A172 (cell line): ENCODE measurements at regions not wholly inside any gene's neighbourhood (a gene's known extent, or its start where the extent isn't known, plus 50 kb on each side); places are given as distances from the start of the nearest gene placed in this dataset.
"Not testable (repeated sequence)": the region's sequence is repeated elsewhere in the genome, so short reads cannot be mapped to it uniquely, and the experiment has no call there.

Experiments
- DNase-seq: peaks from one replicate; pipeline ENCODE4 v3.0.0-alpha.2; 2015; ENCODE audit warnings: low spot score

DNA sequence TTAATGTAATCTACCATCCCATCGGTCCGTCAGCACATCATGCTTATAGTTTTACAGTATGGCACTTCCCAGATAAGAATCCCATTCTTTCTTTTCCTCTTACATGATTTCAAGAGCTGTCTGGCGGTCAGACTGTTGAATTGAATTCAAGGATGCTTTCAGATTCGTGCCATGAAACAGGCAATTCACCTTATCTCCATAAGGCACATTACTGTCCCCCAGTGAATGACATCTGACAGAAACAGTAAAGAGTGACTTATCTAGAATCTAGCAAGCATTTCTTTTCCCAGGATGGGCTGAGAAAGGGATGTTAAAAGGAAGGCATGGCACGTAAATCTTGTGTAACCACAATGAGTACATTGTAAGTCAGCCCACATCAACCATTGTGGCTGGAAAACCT is 61.1 kb upstream of the SEM1 start:
- no peak for DNase-seq

- DNase-seq = no peak
These were observed 62.6 kb upstream of the SEM1 start for GRCh38 chr7:96772139-96772694.

DNA sequence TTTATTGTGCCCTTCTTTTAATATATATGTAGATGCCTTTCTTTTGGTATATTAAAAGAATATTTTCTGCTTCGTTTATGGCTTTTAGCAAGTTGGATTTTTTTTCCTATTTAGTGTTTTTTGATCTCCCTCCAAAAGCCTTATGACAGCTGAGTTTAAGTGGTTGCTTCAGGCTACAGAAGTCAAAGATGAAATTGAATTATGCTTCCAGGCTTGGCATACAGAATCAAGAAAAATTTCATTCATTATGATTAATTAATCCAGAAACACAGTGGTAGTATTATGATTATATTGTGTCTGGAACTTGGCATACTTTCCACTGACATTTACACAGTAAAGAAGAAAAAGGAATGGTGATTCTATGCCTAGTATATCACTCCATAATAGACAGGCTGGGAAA is 63.8 kb upstream of the SEM1 start:
- no peak for DNase-seq

- DNase-seq = no peak
These were observed 64.7 kb upstream of the SEM1 start for GRCh38 chr7:96774358-96774757.

DNA sequence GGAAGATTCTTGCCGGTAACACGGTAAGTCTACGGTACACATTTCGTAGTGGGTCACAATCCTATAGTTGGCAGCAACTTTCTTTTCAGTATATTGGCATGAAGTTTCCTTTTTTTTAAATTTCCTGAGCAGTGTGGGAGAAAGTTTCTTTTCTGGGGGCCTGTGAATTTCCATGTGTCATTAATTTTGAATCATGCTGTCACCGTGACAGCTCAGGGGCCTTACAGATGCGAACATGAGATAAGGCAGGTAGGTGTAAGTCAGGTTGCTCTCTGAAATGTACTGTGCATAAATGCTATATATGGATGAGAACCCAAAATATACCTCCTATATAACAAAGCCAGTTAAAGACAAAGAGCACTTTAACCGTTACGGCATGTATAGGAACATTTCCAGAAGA is 65.4 kb upstream of the SEM1 start:
- no peak for DNase-seq

DNA sequence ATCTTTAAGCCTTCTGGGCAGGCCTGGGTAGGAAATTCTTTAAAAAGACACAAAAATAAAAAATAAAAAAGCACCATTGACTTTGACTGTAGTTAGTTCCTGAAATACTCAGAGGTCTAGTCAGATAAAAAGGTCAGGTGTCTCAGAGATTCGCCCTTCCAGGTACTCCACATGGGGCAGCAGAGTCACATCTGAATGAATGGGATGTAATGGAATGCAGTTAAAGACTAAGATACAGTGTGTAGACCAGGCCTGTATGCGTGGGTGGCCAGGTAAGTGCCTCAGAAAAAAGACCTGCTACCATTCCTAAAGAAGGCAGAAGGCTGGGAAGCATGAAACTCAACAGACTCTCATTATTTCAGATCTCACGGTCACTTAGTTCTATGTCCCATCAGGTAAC is 68.6 kb upstream of the SEM1 start:
- DNase-seq = no peak

GRCh38 chr7:96781919-96782318 is 72.3 kb upstream of the SEM1 start:
- DNase-seq = no peak

DNA sequence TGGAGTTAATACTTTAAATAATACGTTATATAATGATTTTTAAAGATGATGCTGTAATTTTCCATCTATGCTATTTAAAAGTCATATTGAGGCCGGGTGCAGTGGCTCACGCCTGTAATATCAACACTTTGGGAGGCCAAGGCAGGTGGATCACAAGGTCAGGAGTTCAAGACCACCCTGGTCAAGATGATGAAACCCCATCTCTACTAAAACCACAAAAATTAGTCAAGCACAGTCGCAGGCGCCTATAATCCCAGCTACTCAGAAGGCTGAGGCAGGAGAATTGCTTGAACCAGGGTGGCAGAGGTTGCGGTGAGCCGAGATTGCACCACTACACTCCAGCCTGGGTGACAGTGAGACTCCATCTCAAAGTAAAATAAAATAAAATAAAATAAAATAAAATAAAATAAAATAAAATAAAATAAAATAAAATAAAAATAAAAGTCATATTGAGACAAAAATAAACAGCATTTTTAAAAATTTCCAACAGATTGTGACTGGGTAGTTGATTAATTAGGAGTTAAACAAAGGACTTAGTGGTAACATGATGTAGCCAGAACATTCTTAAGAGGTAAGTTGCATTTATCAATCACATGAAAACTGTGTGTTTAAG is 73.1 kb upstream of the SEM1 start:
- DNase-seq = not testable (repeated sequence)

GRCh38 chr7:96784597-96784996 is 75.0 kb upstream of the SEM1 start:
- no peak for DNase-seq

GRCh38 chr7:96786261-96786997 is 76.8 kb upstream of the SEM1 start:
- DNase-seq = no peak

DNA sequence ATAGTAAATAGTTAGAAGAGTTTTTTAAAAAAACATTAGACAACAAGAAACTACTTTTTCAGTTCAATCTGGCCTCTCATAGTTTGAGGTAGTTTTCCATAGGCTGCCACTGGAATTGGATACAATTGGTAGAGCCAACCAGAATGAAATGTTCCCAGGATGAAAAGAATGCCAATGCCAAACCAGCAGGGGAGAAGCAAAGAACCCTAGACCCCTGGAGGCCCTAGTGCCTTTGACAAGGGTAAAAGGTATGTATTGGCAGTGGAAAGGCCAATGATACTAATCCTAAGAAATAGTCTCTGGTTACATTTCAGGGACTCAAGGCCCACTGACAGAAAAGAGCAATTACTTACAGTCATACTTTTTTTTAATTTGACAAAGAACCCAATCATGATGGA is 77.4 kb upstream of the SEM1 start:
- no peak for DNase-seq

- no peak for DNase-seq
These were observed 80.3 kb upstream of the SEM1 start for GRCh38 chr7:96789914-96790313.

DNA sequence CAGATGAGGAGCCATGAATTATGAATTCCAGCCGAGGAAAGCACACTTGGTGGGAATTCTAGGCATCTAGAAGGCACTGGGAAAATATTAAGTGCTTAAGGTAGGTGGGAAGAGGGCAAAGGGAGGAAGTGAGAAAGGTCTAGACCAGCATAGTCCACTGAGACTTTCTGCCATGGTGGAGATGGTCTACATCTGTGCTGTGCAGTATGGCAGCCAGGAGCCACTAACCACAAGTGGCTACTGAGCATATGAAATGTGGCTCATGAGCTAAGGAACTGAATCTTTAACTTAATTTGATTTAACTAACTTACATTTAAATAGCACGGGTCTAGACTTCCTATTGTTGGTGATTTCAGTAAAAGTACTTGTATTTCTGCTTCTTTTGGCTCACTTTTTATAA is 82.5 kb upstream of the SEM1 start:
- DNase-seq = no peak

DNA sequence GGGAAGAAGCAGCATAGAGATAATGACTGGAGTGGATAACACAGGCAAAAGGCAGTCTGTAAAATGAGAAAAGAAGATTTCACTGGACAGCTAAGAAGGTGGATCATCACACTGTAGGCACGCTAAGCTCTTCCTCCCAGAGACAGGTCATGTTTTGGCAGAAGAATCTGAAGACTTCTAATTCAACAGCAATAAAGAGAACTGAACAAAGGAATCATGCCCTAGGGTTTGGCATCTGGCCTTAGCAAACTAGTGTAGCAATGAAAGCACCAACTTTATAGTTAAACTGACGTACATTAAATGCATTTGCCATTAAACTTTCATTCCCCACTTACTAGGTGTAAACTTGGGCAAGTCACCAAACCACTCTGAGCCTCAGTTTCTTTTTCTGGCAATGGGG is 84.4 kb upstream of the SEM1 start:
- no peak for DNase-seq

GRCh38 chr7:96800122-96800521 is 90.5 kb upstream of the SEM1 start:
- no peak for DNase-seq

GRCh38 chr7:96800824-96801223 is 91.2 kb upstream of the SEM1 start:
- DNase-seq = no peak

DNA sequence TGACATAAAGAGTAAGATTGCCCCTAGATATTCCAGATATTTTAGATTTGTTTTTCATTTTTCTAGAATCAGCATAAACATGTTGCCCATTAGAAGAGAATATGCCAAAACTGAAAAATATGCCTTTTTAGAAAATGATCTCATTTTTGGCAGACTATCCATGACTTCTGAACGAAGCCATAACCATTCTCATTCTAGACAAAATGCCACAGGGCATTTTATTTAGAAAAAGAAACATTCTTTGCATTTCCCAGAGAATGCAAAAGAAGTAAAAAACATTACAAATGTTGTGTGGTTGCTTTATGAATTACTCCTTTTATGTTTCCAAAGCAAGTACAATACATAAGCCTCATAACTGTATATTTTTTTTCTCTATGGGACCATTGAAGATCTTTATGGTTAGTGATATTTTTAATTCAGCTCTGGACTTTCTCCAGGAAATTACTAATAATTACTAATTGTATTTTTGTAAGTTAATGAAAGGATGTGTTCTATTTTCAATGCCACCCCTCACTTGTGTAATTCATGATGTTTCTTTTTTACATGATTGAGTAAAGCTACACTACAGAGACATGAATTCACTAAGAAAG is 109.6 kb upstream of the SEM1 start:
- no peak for DNase-seq

- DNase-seq = not testable (repeated sequence)
These were observed 111.5 kb upstream of the SEM1 start for GRCh38 chr7:96821131-96821530.

DNA sequence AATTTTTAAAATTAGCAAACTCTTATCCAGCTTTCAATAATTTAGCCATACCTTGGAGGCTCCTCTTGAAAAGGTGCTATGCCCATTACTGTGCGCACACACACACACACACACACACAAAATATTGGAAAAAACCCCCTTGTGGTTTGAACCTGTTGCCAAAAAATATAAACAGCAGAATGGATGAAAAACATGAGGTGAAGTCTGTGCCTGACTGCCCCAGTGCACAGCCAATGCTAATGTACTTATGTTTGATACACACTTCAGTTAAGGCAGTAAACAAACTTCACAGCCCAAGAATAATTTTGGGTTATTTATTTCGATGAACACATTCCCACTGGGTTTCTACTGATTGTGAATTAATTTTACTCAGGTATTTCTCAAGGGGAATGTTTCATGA is 113.2 kb upstream of the SEM1 start:
- no peak for DNase-seq

DNA sequence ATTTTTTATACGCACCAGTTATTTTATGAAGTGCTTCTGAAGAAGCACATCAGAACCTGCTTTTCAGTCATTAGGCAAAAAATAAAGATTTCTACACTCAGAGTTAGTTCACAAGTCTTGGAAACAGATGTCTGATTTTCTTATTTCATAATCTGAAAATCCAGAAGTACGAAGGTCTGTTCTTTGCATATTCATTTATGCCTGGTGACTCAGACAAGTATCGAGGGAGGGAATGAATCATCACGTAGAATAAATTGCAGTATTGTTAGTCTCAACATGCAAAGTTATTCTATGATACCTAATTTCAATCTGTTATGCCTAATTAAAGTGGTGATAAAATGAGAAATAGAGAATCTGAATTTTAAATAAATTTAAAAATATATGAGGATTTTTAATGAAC is 113.6 kb upstream of the SEM1 start:
- no peak for DNase-seq

DNA sequence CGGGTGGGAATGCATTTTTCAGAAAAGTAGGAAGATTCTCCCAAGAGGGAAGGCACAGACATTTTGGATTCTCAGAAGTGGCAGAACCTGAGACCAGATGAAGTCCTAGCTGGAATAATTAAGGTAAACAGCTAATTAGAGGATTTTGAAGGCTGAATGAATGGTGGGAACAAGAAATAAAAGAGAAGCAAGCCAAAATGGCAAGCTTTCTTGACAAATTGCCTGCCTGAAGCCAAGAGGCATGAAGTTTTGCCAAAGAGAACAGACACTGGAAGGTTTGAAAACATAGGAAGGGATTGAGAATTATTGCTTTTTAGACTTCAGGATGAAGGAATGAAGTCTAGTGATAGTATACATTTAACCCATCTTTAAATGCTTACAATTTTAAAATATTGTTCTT is 115.0 kb upstream of the SEM1 start:
- no peak for DNase-seq

GRCh38 chr7:96825285-96825684 is 115.6 kb upstream of the SEM1 start:
- DNase-seq = no peak

GRCh38 chr7:96826089-96826488 is 116.4 kb upstream of the SEM1 start:
- DNase-seq = no peak
